ENCODE measurements at regions not wholly inside any gene's neighbourhood (a gene's known extent, or its start where the extent isn't known, plus 50 kb on each side); places are given as distances from the start of the nearest gene placed in this dataset.

DNA sequence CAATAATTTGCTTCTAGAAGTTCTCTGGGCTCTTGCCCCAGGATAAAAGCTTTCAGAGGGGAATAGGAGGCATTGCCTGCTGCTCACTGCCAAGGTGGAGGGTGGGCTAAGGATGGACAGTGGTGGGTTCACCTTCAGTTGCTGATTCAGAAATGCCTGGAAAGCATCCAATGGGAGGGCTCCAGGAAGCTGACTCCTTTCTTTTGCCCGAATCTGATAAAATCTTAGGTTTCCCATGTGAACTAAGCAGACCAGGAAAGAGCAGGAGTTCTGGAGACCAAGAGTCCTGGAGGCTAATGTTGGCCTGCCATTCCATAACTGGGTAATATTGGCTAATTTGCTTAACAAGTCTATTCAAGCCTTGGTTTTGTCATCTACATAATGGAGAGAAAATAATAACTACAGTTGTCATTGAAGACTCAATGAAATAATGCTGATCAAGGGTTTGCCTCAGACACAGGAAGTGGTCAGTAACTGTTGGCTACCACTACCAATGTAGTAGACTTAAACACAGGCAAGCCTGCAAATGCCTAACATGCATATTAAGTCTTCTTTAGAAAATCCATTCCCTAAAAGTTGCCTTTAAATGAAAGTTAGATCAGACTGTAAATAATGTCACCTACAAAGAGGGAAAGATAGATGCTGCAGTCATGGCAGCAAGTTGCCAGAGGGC is 528.4 kb upstream of the NBEA start:
- Histone ChIP-seq H3K27me3 (ENCODE audit: insufficient read depth, low read length) (no peaks in the 10 kb centered on the region), H3K23ac (ENCODE audit: insufficient read length, low read depth, low read length) (no peak overlapping the region), H2BK20ac (ENCODE audit: low read depth, low read length, poor library complexity, severe bottlenecking) (no peak overlapping the region), H4K5ac (ENCODE audit: insufficient read length, low read depth, low read length) (no peak overlapping the region), H3K27ac (ENCODE audit: insufficient read length, low read depth, low read length) (no peak overlapping the region), H3K79me2 (ENCODE audit: insufficient read depth, low read length) (no peaks in the 10 kb centered on the region), H2BK15ac (ENCODE audit: low read depth, low read length) (no peak overlapping the region), H3K9me3 (ENCODE audit: control insufficient read depth, low read depth, low read length) (no peaks in the 10 kb centered on the region), H3K4me1 (ENCODE audit: insufficient read depth, low read length) (no peaks in the 10 kb centered on the region), H2BK5ac (ENCODE audit: insufficient read length, low read length) (no peak overlapping the region), H3K14ac (ENCODE audit: insufficient read depth, low read length) (no peak overlapping the region), H2AK5ac (ENCODE audit: insufficient read length, low read length) (no peak overlapping the region), H2AFZ (ENCODE audit: low read length) (no peak overlapping the region), H4K8ac (replicated peaks; ENCODE audit: insufficient read length, low read depth, low read length) (no peak overlapping the region), H3K18ac (ENCODE audit: insufficient read length, low read depth, low read length) (no peak overlapping the region), H2BK12ac (ENCODE audit: insufficient read length, low read depth, low read length) (no peak overlapping the region), H3K9ac (ENCODE audit: extremely low read depth, insufficient read length, low read length) (no peak overlapping the region), H3T11ph (ENCODE audit: low read length) (no peak overlapping the region), H2BK120ac (ENCODE audit: low read depth, low read length, poor library complexity, severe bottlenecking) (no peak overlapping the region), H3K56ac (ENCODE audit: insufficient read length, low read depth, low read length) (no peak overlapping the region), H3K23me2 (ENCODE audit: insufficient read length, low read depth, low read length, poor library complexity, severe bottlenecking) (no peaks in the 10 kb centered on the region), H3K79me1 (ENCODE audit: insufficient read depth, low read depth, low read length, poor library complexity, severe bottlenecking) (no peaks in the 10 kb centered on the region), H3K4me2 (ENCODE audit: insufficient read depth, insufficient read length, low read length) (no peak overlapping the region), H4K20me1 (ENCODE audit: control insufficient read depth, insufficient read depth, insufficient read length) (no peaks in the 10 kb centered on the region), H4K91ac (ENCODE audit: insufficient read length, low read depth, low read length) (no peak overlapping the region), H3K4ac (ENCODE audit: low read depth, low read length) (no peak overlapping the region)
- TF ChIP-seq, protein P1, sequence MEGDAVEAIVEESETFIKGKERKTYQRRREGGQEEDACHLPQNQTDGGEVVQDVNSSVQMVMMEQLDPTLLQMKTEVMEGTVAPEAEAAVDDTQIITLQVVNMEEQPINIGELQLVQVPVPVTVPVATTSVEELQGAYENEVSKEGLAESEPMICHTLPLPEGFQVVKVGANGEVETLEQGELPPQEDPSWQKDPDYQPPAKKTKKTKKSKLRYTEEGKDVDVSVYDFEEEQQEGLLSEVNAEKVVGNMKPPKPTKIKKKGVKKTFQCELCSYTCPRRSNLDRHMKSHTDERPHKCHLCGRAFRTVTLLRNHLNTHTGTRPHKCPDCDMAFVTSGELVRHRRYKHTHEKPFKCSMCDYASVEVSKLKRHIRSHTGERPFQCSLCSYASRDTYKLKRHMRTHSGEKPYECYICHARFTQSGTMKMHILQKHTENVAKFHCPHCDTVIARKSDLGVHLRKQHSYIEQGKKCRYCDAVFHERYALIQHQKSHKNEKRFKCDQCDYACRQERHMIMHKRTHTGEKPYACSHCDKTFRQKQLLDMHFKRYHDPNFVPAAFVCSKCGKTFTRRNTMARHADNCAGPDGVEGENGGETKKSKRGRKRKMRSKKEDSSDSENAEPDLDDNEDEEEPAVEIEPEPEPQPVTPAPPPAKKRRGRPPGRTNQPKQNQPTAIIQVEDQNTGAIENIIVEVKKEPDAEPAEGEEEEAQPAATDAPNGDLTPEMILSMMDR (conservative IDR thresholded peaks at IDR 0.05) = no peak
- Mint-ChIP-seq H3K9me3 (no peaks in the 10 kb centered on the region; a peak in 1 of 5 replicates), H3K27me3 (ENCODE audit: low read depth) (no peaks in the 10 kb centered on the region), H3K27ac (no peak overlapping the region; a peak in 1 of 7 replicates), H3K4me3 (no peak overlapping the region), H3K4me1 (no peaks in the 10 kb centered on the region), H3K36me3 (ENCODE audit: insufficient read depth in 1 of 3, low read depth in 3 of 3) (no peaks in the 10 kb centered on the region)
- WGBS (ENCODE audit: extremely low coverage, insufficient read length, low lambda C conversion rate) = no CpG with 5 or more reads among the region's 1 CpG
- DNase-seq = no peak

All from H9 (cell line).